Astrocyte of the spinal cord (primary cell): ENCODE measurements at regions not wholly inside any gene's neighbourhood (a gene's known extent, or its start where the extent isn't known, plus 50 kb on each side); places are given as distances from the start of the nearest gene placed in this dataset.
"Not testable (repeated sequence)": the region's sequence is repeated elsewhere in the genome, so short reads cannot be mapped to it uniquely, and the experiment has no call there.

Source experiments
- DNase-seq: peaks from one replicate; pipeline ENCODE4 v3.0.0; 2011; ENCODE audit warnings: low read depth, low spot score
- H3K4me3 ChIP-seq: 2 replicates; pipeline ENCODE4 v1.5.1; 2011; ENCODE audit warnings: low read depth, mild to moderate bottlenecking, low read length, moderate library complexity
- CTCF ChIP-seq: IDR thresholded peaks from 2 replicates; pipeline ENCODE4 v1.5.1; 2012; ENCODE audit warnings: low read depth, mild to moderate bottlenecking, low read length, inconsistent platforms
- in situ Hi-C: cut with HindIII; loops from 2 replicates; pipeline ENCODE4 v1.10.0; 2017; ENCODE audit warnings: low sequenced_read_pairs

DNA sequence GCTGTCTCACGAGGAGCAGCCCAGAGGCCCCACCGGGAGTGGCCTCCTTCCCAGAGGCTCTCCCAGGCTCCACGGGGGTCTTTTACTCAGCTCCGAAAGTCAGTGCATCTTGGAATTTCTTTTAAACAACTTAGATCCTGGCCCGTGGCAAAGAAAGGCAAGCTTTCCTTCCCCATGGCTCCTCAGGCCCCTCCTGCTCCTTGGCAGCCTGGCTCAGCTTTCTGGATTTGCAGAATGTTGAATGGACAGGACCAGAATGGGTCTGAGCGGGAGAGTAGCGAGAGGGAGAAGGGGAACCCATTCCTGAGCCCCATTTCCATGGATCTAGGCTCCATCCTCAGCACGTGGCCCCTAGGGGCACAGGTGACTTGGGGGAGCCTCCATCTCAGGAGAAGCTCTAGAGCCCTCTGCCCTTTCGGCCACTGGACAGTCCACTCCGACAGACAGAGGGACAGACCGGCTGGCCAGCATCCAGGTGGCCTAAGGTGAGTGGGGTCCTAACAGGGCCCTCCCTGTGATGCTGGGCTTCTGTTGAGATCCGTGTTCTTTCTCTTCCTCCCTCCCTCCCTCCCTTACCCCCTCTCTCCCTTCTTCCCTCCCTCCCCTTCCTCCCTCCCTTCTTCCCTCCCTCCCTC lies 173.9 kb upstream of the PPP1R26 start:
- in situ Hi-C loops = no loop called here
- no peak for DNase-seq

GRCh38 chr9:135306699-135307098 lies 172.9 kb upstream of the PPP1R26 start:
- no peak for TF ChIP-seq CTCF
- no peak for DNase-seq
- no peak overlapping the region for H3K4me3 ChIP-seq
- in situ Hi-C loops = no loop called here

More for the DNA sequence above, 173.9 kb upstream of the PPP1R26 start:
- H3K4me3 ChIP-seq = no peak overlapping the region
- no peak for TF ChIP-seq CTCF

GRCh38 chr9:135307300-135307699 lies 172.3 kb upstream of the PPP1R26 start:
- TF ChIP-seq CTCF = no peak
- DNase-seq = no peak
- in situ Hi-C loops = no loop called here
- no peak overlapping the region for H3K4me3 ChIP-seq

- DNase-seq, in situ Hi-C loops, H3K4me3 ChIP-seq: not testable (repeated sequence)
Observed at GRCh38 chr9:135307919-135308318, 171.7 kb upstream of the PPP1R26 start.

- no peak overlapping the region for H3K4me3 ChIP-seq
- DNase-seq = no peak
- no peak for TF ChIP-seq CTCF
- in situ Hi-C loops = no loop called here
Observed at GRCh38 chr9:135308821-135309762, 170.5 kb upstream of the PPP1R26 start.

- in situ Hi-C loops = no loop called here
- no peak for DNase-seq
- TF ChIP-seq CTCF = no peak
- no peak overlapping the region for H3K4me3 ChIP-seq
Observed at GRCh38 chr9:135309763-135310125, 169.8 kb upstream of the PPP1R26 start.

GRCh38 chr9:135310134-135310533 lies 169.4 kb upstream of the PPP1R26 start:
- no peak overlapping the region for H3K4me3 ChIP-seq
- no peak for TF ChIP-seq CTCF
- no peak for DNase-seq
- in situ Hi-C loops = no loop called here
